ENCODE measurements at regions not wholly inside any gene's neighbourhood (a gene's known extent, or its start where the extent isn't known, plus 50 kb on each side); places are given as distances from the start of the nearest gene placed in this dataset.

DNA sequence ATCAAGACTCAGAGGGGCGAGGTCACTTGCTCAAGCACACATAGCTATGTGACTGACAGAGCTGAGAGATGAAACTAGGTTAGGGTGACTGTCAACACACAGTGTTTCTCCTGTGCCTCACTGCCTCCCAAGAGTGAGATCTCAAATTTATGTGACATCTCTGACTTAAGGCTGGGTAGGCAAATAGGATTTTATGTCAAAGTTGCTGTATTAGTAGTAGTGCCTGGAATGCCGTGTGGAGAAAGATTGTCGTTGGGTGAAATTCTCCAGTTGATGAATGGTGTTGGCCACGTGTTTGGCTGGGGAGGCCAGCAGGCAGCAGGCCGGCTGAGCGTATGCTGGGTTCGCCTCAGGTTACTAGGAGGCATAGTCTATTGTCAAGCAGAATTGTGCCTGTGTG is 148.3 kb upstream of the BMPER start:
- Histone ChIP-seq H3K27ac (no peak overlapping the region), H3K36me3 (no peaks in the 10 kb centered on the region), H3K9me3 (no peaks in the 10 kb centered on the region), H3K4me3 (no peak overlapping the region), H3K4me1 (ENCODE audit: insufficient read depth) (peaks cover 3% of the 10 kb centered on the region), H3K27me3 (no peaks in the 10 kb centered on the region)
- 82 to 83% (median 82%) methylated on average over 7 of the region's 7 CpGs for WGBS, 3 donors
- no peak for DNase-seq
- TF ChIP-seq POLR2A (IDR thresholded peaks at IDR 0.05) = no peak
- TF ChIP-seq EP300 (IDR thresholded peaks at IDR 0.05) = no peak
- TF ChIP-seq CTCF (IDR thresholded peaks at IDR 0.05) = no peak
- intact Hi-C loops (cut with DNase I) = loop anchor here in 2 of 4 donors (2.0 to 10.0 kb wide), 2 partner anchors 138 to 178 kb away; no protein-coding TSS in a partner anchor

GRCh38 chr7:33757563-33758165 is 147.7 kb upstream of the BMPER start:
- TF ChIP-seq EP300 (IDR thresholded peaks at IDR 0.05) = no peak
- peak; percentile 45 to 67 (median 59) for TF ChIP-seq CTCF (IDR thresholded peaks at IDR 0.05)
- Histone ChIP-seq H3K36me3 (no peaks in the 10 kb centered on the region), H3K4me1 (ENCODE audit: insufficient read depth) (peaks cover 3% of the 10 kb centered on the region), H3K9me3 (no peaks in the 10 kb centered on the region), H3K27me3 (no peaks in the 10 kb centered on the region), H3K4me3 (no peak overlapping the region), H3K27ac (no peak overlapping the region)
- 17 to 20% (median 18%) methylated on average over 4 of the region's 4 CpGs for WGBS, 3 donors
- peak in 4 of 5 donors; percentile 22 to 62 (median 37) for DNase-seq
- intact Hi-C loops (cut with DNase I) = loop anchor here in 3 of 4 donors (2.0 to 10.0 kb wide), 2 partner anchors 137 to 177 kb away; no protein-coding TSS in a partner anchor

DNA sequence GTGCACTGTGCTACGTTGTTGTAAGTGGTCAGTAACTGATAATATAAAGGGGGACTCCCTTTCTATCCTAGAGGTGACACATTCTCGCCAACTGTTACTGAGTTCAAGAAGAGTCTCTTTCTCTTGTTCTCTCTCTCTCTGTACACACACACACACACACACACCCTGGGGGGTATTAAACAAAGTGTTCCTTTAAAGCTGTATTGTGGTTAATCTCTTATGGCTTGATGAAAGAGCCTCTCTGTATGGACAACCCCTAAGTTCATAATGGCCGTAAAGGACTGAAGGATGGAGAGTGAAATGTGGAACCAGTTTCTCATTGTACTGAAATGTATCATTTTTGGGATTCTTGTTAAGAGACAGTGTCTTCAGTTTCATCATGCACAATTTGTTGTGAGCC is 145.2 kb upstream of the BMPER start:
- TF ChIP-seq EP300 (IDR thresholded peaks at IDR 0.05) (no peak), CTCF (IDR thresholded peaks at IDR 0.05) (no peak), POLR2A (IDR thresholded peaks at IDR 0.05) (no peak)
- Histone ChIP-seq H3K36me3 (no peaks in the 10 kb centered on the region), H3K27me3 (no peaks in the 10 kb centered on the region), H3K4me1 (ENCODE audit: insufficient read depth) (peaks cover 6% of the 10 kb centered on the region), H3K27ac (no peak overlapping the region), H3K4me3 (no peak overlapping the region), H3K9me3 (no peaks in the 10 kb centered on the region)
- WGBS, 3 donors = 87 to 96% (median 92%) methylated on average over 3 of the region's 3 CpGs
- intact Hi-C loops (cut with DNase I) = no loop called here
- DNase-seq = no peak

DNA sequence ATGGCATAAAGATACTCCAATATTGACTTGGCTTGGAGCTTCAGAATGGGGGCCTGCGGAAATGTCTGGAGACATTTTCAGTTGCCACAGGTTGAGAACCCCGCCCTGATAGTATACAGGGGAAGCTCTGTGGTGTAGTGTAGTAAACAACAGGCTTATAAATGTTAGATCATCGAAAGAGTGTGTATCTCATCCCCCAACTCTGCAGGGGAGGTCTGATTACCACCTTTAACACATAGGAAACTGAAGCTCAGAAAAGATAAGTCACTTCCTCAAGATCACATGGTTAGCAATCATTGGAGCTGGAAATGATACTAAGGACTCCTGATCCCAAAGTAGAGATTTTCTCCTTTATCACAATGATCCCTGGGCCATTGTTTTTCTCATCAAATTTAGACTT is 144.5 kb upstream of the BMPER start:
- no peaks in the 10 kb centered on the region for H3K36me3 ChIP-seq
- no peak overlapping the region for H3K4me3 ChIP-seq
- peaks cover 3% of the 10 kb centered on the region for H3K4me1 ChIP-seq (ENCODE audit: insufficient read depth)
- no peaks in the 10 kb centered on the region for H3K27me3 ChIP-seq
- DNase-seq = no peak
- intact Hi-C loops (cut with DNase I) = no loop called here
- 92 to 96% (median 95%) methylated on average over 3 of the region's 3 CpGs for WGBS, 3 donors
- H3K9me3 ChIP-seq = no peaks in the 10 kb centered on the region
- no peak overlapping the region for H3K27ac ChIP-seq
- TF ChIP-seq CTCF (IDR thresholded peaks at IDR 0.05) = no peak
- no peak for TF ChIP-seq EP300 (IDR thresholded peaks at IDR 0.05)
- TF ChIP-seq POLR2A (IDR thresholded peaks at IDR 0.05) = no peak
